Memory B cell (primary cell): ENCODE measurements at regions not wholly inside any gene's neighbourhood (a gene's known extent, or its start where the extent isn't known, plus 50 kb on each side); places are given as distances from the start of the nearest gene placed in this dataset.
"Not testable (repeated sequence)": the region's sequence is repeated elsewhere in the genome, so short reads cannot be mapped to it uniquely, and the experiment has no call there.

ENCODE experiments used
- ATAC-seq: fragments of 150-1000 bp; cut with Tn5 transposase; 2 replicates; pipeline ENCODE4 v1.10.0; 2021; ENCODE audit warnings: low read depth, mild to moderate bottlenecking, moderate library complexity
- DNase-seq, 2 donors: peaks; one replicate each; pipeline ENCODE4 v3.0.0; 2022; ENCODE audit warnings: low spot score in 2 of 2
- H3K27ac Mint-ChIP-seq: one replicate; pipeline ENCODE4 v1.8.0; 2022; ENCODE audit warnings: mild to moderate bottlenecking, moderate library complexity, mixed read lengths
- H3K27me3 Mint-ChIP-seq: one replicate; pipeline ENCODE4 v1.8.0; 2022; ENCODE audit warnings: mixed read lengths
- H3K36me3 Mint-ChIP-seq: one replicate; pipeline ENCODE4 v1.8.0; 2022; ENCODE audit warnings: mild to moderate bottlenecking, mixed read lengths
- H3K4me1 Mint-ChIP-seq: one replicate; pipeline ENCODE4 v1.8.0; 2022; ENCODE audit warnings: mixed read lengths
- H3K4me3 Mint-ChIP-seq: one replicate; pipeline ENCODE4 v1.8.0; 2022; ENCODE audit warnings: mild to moderate bottlenecking, moderate library complexity, mixed read lengths
- H3K9me3 Mint-ChIP-seq: one replicate; pipeline ENCODE4 v1.8.0; 2022; ENCODE audit warnings: mixed read lengths

GRCh38 chr5:117333011-117333410 lies 758.4 kb upstream of the SEMA6A start:
- Mint-ChIP-seq H3K36me3 (no peaks in the 10 kb centered on the region), H3K27ac (no peak overlapping the region), H3K9me3 (peaks cover 6% of the 10 kb centered on the region), H3K4me1 (no peaks in the 10 kb centered on the region), H3K27me3 (no peaks in the 10 kb centered on the region), H3K4me3 (no peak overlapping the region)
- ATAC-seq: no peak
- no peak for DNase-seq

- no peak for ATAC-seq
- H3K4me3 Mint-ChIP-seq: no peak overlapping the region
Observed at GRCh38 chr5:117332341-117332740, 757.7 kb upstream of the SEMA6A start.

GRCh38 chr5:117327511-117327910 lies 752.9 kb upstream of the SEMA6A start:
- Mint-ChIP-seq H3K27ac (no peak overlapping the region), H3K4me3 (no peak overlapping the region), H3K4me1 (no peaks in the 10 kb centered on the region), H3K27me3 (no peaks in the 10 kb centered on the region), H3K36me3 (no peaks in the 10 kb centered on the region), H3K9me3 (peaks cover 11% of the 10 kb centered on the region)
- ATAC-seq (no peak), DNase-seq (no peak)

More at GRCh38 chr5:117332341-117332740, 757.7 kb upstream of the SEMA6A start:
- H3K36me3 Mint-ChIP-seq: no peaks in the 10 kb centered on the region
- H3K27me3 Mint-ChIP-seq: no peaks in the 10 kb centered on the region
- no peaks in the 10 kb centered on the region for H3K4me1 Mint-ChIP-seq
- H3K9me3 Mint-ChIP-seq: peaks cover 7% of the 10 kb centered on the region
- DNase-seq: no peak
- no peak overlapping the region for H3K27ac Mint-ChIP-seq

DNA sequence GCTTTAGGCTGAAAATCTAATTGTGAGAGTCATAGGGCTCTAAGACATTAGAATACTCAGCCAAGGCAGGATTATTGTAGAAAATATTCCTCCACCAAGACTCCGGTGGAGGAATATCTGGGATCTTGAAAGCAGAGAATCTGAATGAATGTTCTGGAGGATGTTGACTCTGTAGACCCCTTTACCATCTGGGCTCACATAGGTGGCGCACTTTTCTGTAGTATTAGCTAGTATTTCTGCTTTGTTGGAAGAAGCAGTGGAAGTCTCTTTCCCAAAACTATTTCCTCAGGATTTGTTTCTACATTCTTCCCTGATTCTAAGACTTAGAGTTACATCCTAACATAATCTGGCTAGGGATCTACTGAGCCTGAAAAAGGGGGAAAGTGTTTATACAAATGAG lies 752.4 kb upstream of the SEMA6A start:
- no peaks in the 10 kb centered on the region for H3K4me1 Mint-ChIP-seq
- no peak for DNase-seq
- peaks cover 11% of the 10 kb centered on the region for H3K9me3 Mint-ChIP-seq
- no peaks in the 10 kb centered on the region for H3K36me3 Mint-ChIP-seq
- no peak for ATAC-seq
- no peak overlapping the region for H3K4me3 Mint-ChIP-seq
- no peak overlapping the region for H3K27ac Mint-ChIP-seq
- no peaks in the 10 kb centered on the region for H3K27me3 Mint-ChIP-seq

GRCh38 chr5:117318528-117318927 lies 743.9 kb upstream of the SEMA6A start:
- Mint-ChIP-seq H3K4me1 (no peaks in the 10 kb centered on the region), H3K9me3 (no peaks in the 10 kb centered on the region), H3K27ac (no peak overlapping the region), H3K36me3 (no peaks in the 10 kb centered on the region), H3K27me3 (no peaks in the 10 kb centered on the region), H3K4me3 (no peak overlapping the region)
- no peak for DNase-seq
- ATAC-seq: no peak

DNA sequence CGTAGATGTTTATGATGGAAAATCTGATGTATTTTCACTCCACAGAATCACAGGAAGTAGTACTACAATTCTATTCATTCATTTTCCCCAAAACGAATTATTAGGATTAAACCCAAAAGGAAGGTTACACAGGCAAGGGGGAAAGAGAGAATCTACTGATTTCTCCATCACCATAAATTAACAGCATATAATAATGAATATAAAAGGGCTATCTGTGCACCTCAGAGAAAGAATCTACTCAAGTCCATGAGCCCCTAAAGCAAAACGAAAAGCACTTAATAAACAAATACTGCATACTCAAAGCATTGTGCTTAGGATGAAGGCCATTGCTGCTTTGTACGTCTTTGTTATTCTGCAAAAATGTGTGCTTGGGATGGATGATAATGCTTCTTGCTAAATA lies 740.5 kb upstream of the SEMA6A start:
- Mint-ChIP-seq H3K4me3 (no peak overlapping the region), H3K27ac (no peak overlapping the region), H3K9me3 (no peaks in the 10 kb centered on the region), H3K36me3 (no peaks in the 10 kb centered on the region), H3K4me1 (no peaks in the 10 kb centered on the region), H3K27me3 (no peaks in the 10 kb centered on the region)
- ATAC-seq (no peak), DNase-seq (no peak)

- H3K27me3 Mint-ChIP-seq, H3K27ac Mint-ChIP-seq, DNase-seq, H3K4me1 Mint-ChIP-seq, ATAC-seq, H3K9me3 Mint-ChIP-seq, H3K4me3 Mint-ChIP-seq, H3K36me3 Mint-ChIP-seq: not testable (repeated sequence)
Observed at GRCh38 chr5:117304512-117305107, 730.0 kb upstream of the SEMA6A start.

- no peak overlapping the region for H3K4me3 Mint-ChIP-seq
- no peak for DNase-seq
- H3K36me3 Mint-ChIP-seq: no peaks in the 10 kb centered on the region
- no peak overlapping the region for H3K27ac Mint-ChIP-seq
- no peaks in the 10 kb centered on the region for H3K27me3 Mint-ChIP-seq
- H3K4me1 Mint-ChIP-seq: no peaks in the 10 kb centered on the region
- no peak for ATAC-seq
- peaks cover 4% of the 10 kb centered on the region for H3K9me3 Mint-ChIP-seq
Observed at GRCh38 chr5:117302949-117303348, 728.3 kb upstream of the SEMA6A start.

- no peaks in the 10 kb centered on the region for H3K4me1 Mint-ChIP-seq
- no peak for DNase-seq
- no peaks in the 10 kb centered on the region for H3K27me3 Mint-ChIP-seq
- no peaks in the 10 kb centered on the region for H3K36me3 Mint-ChIP-seq
- H3K4me3 Mint-ChIP-seq: no peak overlapping the region
- H3K27ac Mint-ChIP-seq: no peak overlapping the region
- no peak for ATAC-seq
- H3K9me3 Mint-ChIP-seq: peaks cover 4% of the 10 kb centered on the region
Observed at GRCh38 chr5:117302473-117302872, 727.9 kb upstream of the SEMA6A start.

- Mint-ChIP-seq H3K4me3 (no peak overlapping the region), H3K27me3 (no peaks in the 10 kb centered on the region), H3K27ac (no peak overlapping the region), H3K36me3 (no peaks in the 10 kb centered on the region), H3K9me3 (peaks cover 3% of the 10 kb centered on the region), H3K4me1 (no peaks in the 10 kb centered on the region)
- DNase-seq (no peak), ATAC-seq (no peak)
Observed at GRCh38 chr5:117299936-117300328, 725.3 kb upstream of the SEMA6A start.

- H3K36me3 Mint-ChIP-seq: no peaks in the 10 kb centered on the region
- H3K4me1 Mint-ChIP-seq: no peaks in the 10 kb centered on the region
- H3K4me3 Mint-ChIP-seq: no peak overlapping the region
- ATAC-seq (no peak), DNase-seq (no peak)
- H3K27ac Mint-ChIP-seq: no peak overlapping the region
- H3K9me3 Mint-ChIP-seq: peaks cover 3% of the 10 kb centered on the region
- H3K27me3 Mint-ChIP-seq: no peaks in the 10 kb centered on the region
Observed at GRCh38 chr5:117299224-117299935, 724.8 kb upstream of the SEMA6A start.

DNA sequence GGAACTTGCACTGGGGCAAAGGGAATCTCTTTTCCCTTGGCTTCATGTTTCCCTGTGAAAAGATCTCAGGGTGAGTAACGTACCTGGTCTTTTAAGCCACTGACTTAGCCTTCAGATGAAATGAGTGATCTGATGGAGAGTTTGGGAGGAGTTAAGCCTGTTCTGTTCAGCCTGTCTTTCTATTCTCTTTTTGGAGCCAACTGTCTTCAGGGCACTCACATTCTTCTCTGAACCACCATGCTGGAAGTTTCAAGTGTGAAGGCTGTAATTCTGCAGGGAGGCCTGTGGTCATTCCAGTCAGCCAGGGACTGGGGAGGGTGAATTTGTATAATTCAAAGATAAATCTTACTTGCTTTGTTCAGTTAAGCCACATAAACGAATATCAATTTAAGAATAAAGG lies 722.2 kb upstream of the SEMA6A start:
- Mint-ChIP-seq H3K9me3 (peaks cover 5% of the 10 kb centered on the region), H3K4me3 (no peak overlapping the region), H3K27me3 (no peaks in the 10 kb centered on the region), H3K36me3 (no peaks in the 10 kb centered on the region), H3K27ac (no peak overlapping the region), H3K4me1 (no peaks in the 10 kb centered on the region)
- no peak for DNase-seq
- no peak for ATAC-seq

DNA sequence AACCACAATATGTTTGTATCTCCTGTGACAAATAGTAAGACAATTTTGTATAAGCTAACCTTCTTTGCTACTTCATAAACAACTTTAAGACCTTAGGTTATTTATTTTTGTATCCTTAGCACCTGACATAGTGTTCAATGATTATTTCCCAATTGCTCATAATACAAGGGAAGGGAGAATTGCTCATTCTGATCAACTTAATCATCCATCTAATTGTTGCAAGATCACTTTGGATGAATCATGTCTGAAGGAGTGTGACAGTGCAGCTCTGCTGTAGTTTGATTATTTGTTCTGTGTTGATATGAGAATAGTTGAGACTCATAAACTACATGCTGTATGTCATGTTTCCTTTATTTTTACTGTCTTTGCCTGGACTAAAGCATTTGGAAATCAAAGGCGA lies 721.3 kb upstream of the SEMA6A start:
- H3K4me3 Mint-ChIP-seq: no peak overlapping the region
- H3K36me3 Mint-ChIP-seq: no peaks in the 10 kb centered on the region
- DNase-seq: no peak
- H3K4me1 Mint-ChIP-seq: no peaks in the 10 kb centered on the region
- ATAC-seq: no peak
- H3K27ac Mint-ChIP-seq: no peak overlapping the region
- no peaks in the 10 kb centered on the region for H3K27me3 Mint-ChIP-seq
- H3K9me3 Mint-ChIP-seq: peaks cover 5% of the 10 kb centered on the region

DNA sequence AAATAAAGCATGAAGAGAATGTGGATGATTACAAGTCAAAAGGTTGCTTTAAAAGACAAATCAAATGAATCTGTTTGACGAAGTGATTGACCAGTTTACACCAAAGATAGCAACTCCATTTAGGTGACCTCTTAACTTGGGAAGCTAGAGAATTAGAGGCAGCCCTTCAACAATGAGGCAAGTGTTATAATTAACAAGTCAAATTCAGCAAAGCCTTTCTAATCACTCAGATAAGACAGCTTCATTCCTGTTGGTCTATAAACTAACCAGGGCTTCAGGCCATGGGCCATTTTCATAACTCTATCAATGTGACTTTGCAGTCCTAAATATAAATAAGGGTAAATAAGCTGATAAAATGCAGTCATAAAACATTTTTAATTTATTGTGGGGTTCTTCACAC lies 712.2 kb upstream of the SEMA6A start:
- Mint-ChIP-seq H3K27ac (no peak overlapping the region), H3K9me3 (peaks cover 2% of the 10 kb centered on the region), H3K4me3 (no peak overlapping the region), H3K27me3 (no peaks in the 10 kb centered on the region), H3K36me3 (no peaks in the 10 kb centered on the region), H3K4me1 (no peaks in the 10 kb centered on the region)
- DNase-seq: no peak
- no peak for ATAC-seq

GRCh38 chr5:117271656-117272055 lies 697.0 kb upstream of the SEMA6A start:
- no peak for DNase-seq
- ATAC-seq: no peak
- Mint-ChIP-seq H3K9me3 (peaks cover under 1% of the 10 kb centered on the region), H3K4me3 (no peak overlapping the region), H3K27me3 (no peaks in the 10 kb centered on the region), H3K4me1 (no peaks in the 10 kb centered on the region), H3K27ac (no peak overlapping the region), H3K36me3 (no peaks in the 10 kb centered on the region)
